ENCODE measurements at regions not wholly inside any gene's neighbourhood (a gene's known extent, or its start where the extent isn't known, plus 50 kb on each side); places are given as distances from the start of the nearest gene placed in this dataset.

GRCh38 chr13:31521435-31521834 is 217.9 kb upstream of the RXFP2 start:
- H3K79me2 ChIP-seq (ENCODE audit: insufficient read depth, low read length) = no peaks in the 10 kb centered on the region
- H3K9ac ChIP-seq (ENCODE audit: low read depth, low read length, poor library complexity, severe bottlenecking) = no peak overlapping the region
- no peaks in the 10 kb centered on the region for H3K9me2 ChIP-seq (replicated peaks; ENCODE audit: low read depth, low read length)
- H3K4me2 ChIP-seq (ENCODE audit: low read depth, low read length, poor library complexity, severe bottlenecking) = no peak overlapping the region
- no peak for TF ChIP-seq EZH2phosphoT487 (IDR thresholded peaks at IDR 0.05; ENCODE audit: borderline replicate concordance)
- TF ChIP-seq CTCF (conservative IDR thresholded peaks at IDR 0.05; ENCODE audit: low read length) = no peak
- no peaks in the 10 kb centered on the region for H3K36me3 ChIP-seq (ENCODE audit: insufficient read depth, low read length)
- no peaks in the 10 kb centered on the region for H3F3A ChIP-seq (ENCODE audit: low read depth)
- H3K4me1 ChIP-seq (ENCODE audit: insufficient read depth, low read length, poor library complexity, severe bottlenecking) = no peaks in the 10 kb centered on the region
- no peak overlapping the region for H2AFZ ChIP-seq (ENCODE audit: low read length)
- H3K9me3 ChIP-seq (ENCODE audit: insufficient read depth, low read depth, low read length) = no peaks in the 10 kb centered on the region
- H4K20me1 ChIP-seq (ENCODE audit: insufficient read depth, low read length, poor library complexity, severe bottlenecking) = no peaks in the 10 kb centered on the region
- H3K4me3 ChIP-seq (ENCODE audit: low read length, poor library complexity, severe bottlenecking) = no peak overlapping the region
- no peaks in the 10 kb centered on the region for H3K27me3 ChIP-seq (ENCODE audit: insufficient read depth, low read length, poor library complexity, severe bottlenecking)

- Histone ChIP-seq H3K79me2 (ENCODE audit: insufficient read depth, low read length) (no peaks in the 10 kb centered on the region), H3K4me1 (ENCODE audit: insufficient read depth, low read length, poor library complexity, severe bottlenecking) (no peaks in the 10 kb centered on the region), H3K27me3 (ENCODE audit: insufficient read depth, low read length, poor library complexity, severe bottlenecking) (no peaks in the 10 kb centered on the region), H2AFZ (ENCODE audit: low read length) (peak overlapping the region; percentile 20; the same call in 1 of the 2 replicates), H3K4me2 (ENCODE audit: low read depth, low read length, poor library complexity, severe bottlenecking) (peak overlapping the region; percentile 2), H3F3A (ENCODE audit: low read depth) (no peaks in the 10 kb centered on the region), H3K9ac (ENCODE audit: low read depth, low read length, poor library complexity, severe bottlenecking) (no peak overlapping the region), H3K9me2 (replicated peaks; ENCODE audit: low read depth, low read length) (no peaks in the 10 kb centered on the region), H4K20me1 (ENCODE audit: insufficient read depth, low read length, poor library complexity, severe bottlenecking) (no peaks in the 10 kb centered on the region), H3K9me3 (ENCODE audit: insufficient read depth, low read depth, low read length) (no peaks in the 10 kb centered on the region), H3K36me3 (ENCODE audit: insufficient read depth, low read length) (no peaks in the 10 kb centered on the region), H3K4me3 (ENCODE audit: low read length, poor library complexity, severe bottlenecking) (no peak overlapping the region)
- no peak for TF ChIP-seq CTCF (conservative IDR thresholded peaks at IDR 0.05; ENCODE audit: low read length)
Measured at GRCh38 chr13:31522396-31522795, 216.9 kb upstream of the RXFP2 start.

GRCh38 chr13:31528176-31528575 is 211.2 kb upstream of the RXFP2 start:
- Histone ChIP-seq H3K9me3 (ENCODE audit: insufficient read depth, low read depth, low read length) (no peaks in the 10 kb centered on the region), H3K9me2 (replicated peaks; ENCODE audit: low read depth, low read length) (no peaks in the 10 kb centered on the region), H3K9ac (ENCODE audit: low read depth, low read length, poor library complexity, severe bottlenecking) (no peak overlapping the region), H3K4me1 (ENCODE audit: insufficient read depth, low read length, poor library complexity, severe bottlenecking) (no peaks in the 10 kb centered on the region), H3F3A (ENCODE audit: low read depth) (no peaks in the 10 kb centered on the region), H4K20me1 (ENCODE audit: insufficient read depth, low read length, poor library complexity, severe bottlenecking) (no peaks in the 10 kb centered on the region), H3K79me2 (ENCODE audit: insufficient read depth, low read length) (no peaks in the 10 kb centered on the region), H3K36me3 (ENCODE audit: insufficient read depth, low read length) (no peaks in the 10 kb centered on the region), H2AFZ (ENCODE audit: low read length) (no peak overlapping the region), H3K27me3 (ENCODE audit: insufficient read depth, low read length, poor library complexity, severe bottlenecking) (no peaks in the 10 kb centered on the region), H3K4me3 (ENCODE audit: low read length, poor library complexity, severe bottlenecking) (no peak overlapping the region), H3K4me2 (ENCODE audit: low read depth, low read length, poor library complexity, severe bottlenecking) (no peak overlapping the region)
- TF ChIP-seq EZH2phosphoT487 (IDR thresholded peaks at IDR 0.05; ENCODE audit: borderline replicate concordance) (no peak), CTCF (conservative IDR thresholded peaks at IDR 0.05; ENCODE audit: low read length) (no peak)

Data from Loucy (cell line).